GM23248 (cell line): ENCODE measurements at regions not wholly inside any gene's neighbourhood (a gene's known extent, or its start where the extent isn't known, plus 50 kb on each side); places are given as distances from the start of the nearest gene placed in this dataset.

Source experiments
- DNase-seq: peaks from one replicate; pipeline ENCODE4 v3.0.0-alpha.2; 2015
- H2AFZ ChIP-seq: fragments of 200-600 bp; sonication (generic); 2 replicates; pipeline ENCODE4 v1.6.1; 2016; ENCODE audit warnings: antibody characterized with exemption
- H3F3A ChIP-seq: fragments of 200-600 bp; sonication (generic); 2 replicates; pipeline ENCODE4 v1.6.1; 2016; ENCODE audit warnings: mild to moderate bottlenecking, antibody characterized with exemption, mixed run types; ENCODE audit not compliant: insufficient read depth
- H3K27ac ChIP-seq: fragments of 200-600 bp; sonication (generic); 2 replicates; pipeline ENCODE4 v1.5.1; 2016; ENCODE audit warnings: mild to moderate bottlenecking
- H3K27me3 ChIP-seq: fragments of 200-600 bp; sonication (generic); replicated peaks from 2 replicates; pipeline ENCODE4 v1.6.1; 2016; ENCODE audit warnings: mild to moderate bottlenecking; ENCODE audit not compliant: insufficient read depth
- H3K36me3 ChIP-seq: fragments of 200-600 bp; sonication (generic); 2 replicates; pipeline ENCODE4 v1.6.1; 2016; ENCODE audit warnings: low read depth, mild to moderate bottlenecking
- H3K4me1 ChIP-seq: fragments of 200-600 bp; sonication (generic); 2 replicates; pipeline ENCODE4 v1.6.1; 2016; ENCODE audit warnings: mild to moderate bottlenecking; ENCODE audit not compliant: insufficient read depth
- H3K4me2 ChIP-seq: fragments of 200-600 bp; sonication (generic); one replicate; pipeline ENCODE4 v1.6.1; 2016; ENCODE audit warnings: mild to moderate bottlenecking; ENCODE audit not compliant: unreplicated experiment
- H3K4me3 ChIP-seq: fragments of 200-600 bp; sonication (generic); 2 replicates; pipeline ENCODE4 v1.5.1; 2016; ENCODE audit warnings: mild to moderate bottlenecking
- H3K79me2 ChIP-seq: fragments of 200-600 bp; sonication (generic); 2 replicates; pipeline ENCODE4 v1.6.1; 2016; ENCODE audit warnings: mild to moderate bottlenecking; ENCODE audit not compliant: insufficient read depth
- H3K9ac ChIP-seq: fragments of 200-600 bp; sonication (generic); 2 replicates; pipeline ENCODE4 v1.6.1; 2016; ENCODE audit warnings: mild to moderate bottlenecking
- H3K9me2 ChIP-seq: fragments of 200-600 bp; sonication (generic); 2 replicates; pipeline ENCODE4 v1.6.1; 2016; ENCODE audit warnings: mixed run types, mild to moderate bottlenecking, moderate library complexity; ENCODE audit not compliant: insufficient read depth
- H3K9me3 ChIP-seq: fragments of 200-600 bp; sonication (generic); one replicate; pipeline ENCODE4 v1.6.1; 2017; ENCODE audit warnings: low read depth
- H4K20me1 ChIP-seq: fragments of 200-600 bp; sonication (generic); 2 replicates; pipeline ENCODE4 v1.6.0; 2016; ENCODE audit not compliant: insufficient read depth
- EZH2 ChIP-seq: fragments of 200-600 bp; sonication (generic); IDR thresholded peaks from 2 replicates; pipeline ENCODE4 v1.6.1; 2018; ENCODE audit warnings: antibody characterized with exemption, mild to moderate bottlenecking; ENCODE audit not compliant: insufficient read depth, poor library complexity, severe bottlenecking
- EZH2phosphoT487 ChIP-seq: fragments of 200-600 bp; sonication (generic); IDR thresholded peaks from 2 replicates; pipeline ENCODE4 v1.6.1; 2018; ENCODE audit warnings: antibody characterized with exemption, moderate library complexity, mild to moderate bottlenecking, low read depth; ENCODE audit not compliant: insufficient read depth
- WGBS, 2 experiments: methylation state at CpG; one replicate each; pipeline ENCODE4 v1.1.6; 2015 to 2017; ENCODE audit warnings: low lambda C conversion rate in 2 of 2, low coverage in 1 of 2; ENCODE audit errors: missing lambda C conversion rate in 2 of 2; 5-methylcytosine and 5-hydroxymethylcytosine counted together
- in situ Hi-C: fragments of 300-500 bp; cut with MboI; formaldehyde crosslinking; loops from 2 replicates; pipeline ENCODE4 v1.15.0; 2020

DNA sequence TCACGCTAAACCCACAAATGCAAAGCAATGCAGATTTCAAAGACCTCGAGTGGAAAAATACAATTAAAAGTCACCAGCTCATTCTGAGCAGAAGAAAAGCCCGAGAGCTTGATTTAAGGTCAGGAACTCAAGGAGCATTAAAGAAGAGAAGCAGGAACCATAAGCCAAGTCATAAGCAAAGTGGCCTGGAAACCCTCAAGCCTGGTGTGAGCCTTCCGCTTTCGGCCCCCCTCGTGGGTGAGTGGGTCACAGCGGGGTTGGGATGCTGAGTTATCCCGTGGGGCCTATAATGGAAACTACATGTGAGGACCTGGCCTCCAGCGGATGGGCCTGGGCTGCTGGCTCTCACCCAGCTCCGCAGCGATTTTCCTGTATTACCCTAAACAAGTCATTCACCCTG, 504.3 kb downstream of the RAB28 start:
- Histone ChIP-seq H3F3A (no peaks in the 10 kb centered on the region), H3K9ac (no peak overlapping the region), H3K4me1 (no peaks in the 10 kb centered on the region), H2AFZ (no peak overlapping the region), H3K9me2 (no peaks in the 10 kb centered on the region), H4K20me1 (no peaks in the 10 kb centered on the region), H3K4me2 (no peak overlapping the region), H3K27me3 (no peaks in the 10 kb centered on the region), H3K36me3 (no peaks in the 10 kb centered on the region), H3K27ac (no peak overlapping the region), H3K4me3 (no peak overlapping the region), H3K79me2 (no peaks in the 10 kb centered on the region), H3K9me3 (no peaks in the 10 kb centered on the region)
- 61 to 65% methylated on average over 10 to 11 of the region's 11 CpGs for WGBS, 2 experiments
- TF ChIP-seq EZH2 (no peak), EZH2phosphoT487 (no peak)
- in situ Hi-C loops = no loop called here
- DNase-seq = no peak

DNA sequence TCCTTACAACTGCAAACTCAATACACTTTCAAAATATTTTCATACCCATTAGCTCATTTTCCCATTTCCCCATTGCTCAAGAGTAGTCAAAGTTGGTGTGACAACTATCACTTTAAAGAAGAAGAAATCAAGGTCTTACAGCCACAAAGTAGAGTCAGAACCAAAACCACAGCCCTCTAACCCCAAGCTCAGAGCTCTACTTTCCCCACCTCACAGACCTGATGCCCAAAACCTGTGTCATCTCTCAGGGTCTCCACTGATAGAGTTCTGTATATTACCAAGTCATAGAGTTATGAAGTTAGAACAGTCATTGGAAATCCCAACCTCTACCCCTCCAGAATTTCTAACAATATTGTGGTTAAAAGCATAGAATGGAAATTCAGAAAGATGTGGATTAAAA, 505.8 kb downstream of the RAB28 start:
- Histone ChIP-seq H3K36me3 (no peaks in the 10 kb centered on the region), H3K9me2 (no peaks in the 10 kb centered on the region), H3K4me3 (no peak overlapping the region), H4K20me1 (no peaks in the 10 kb centered on the region), H2AFZ (no peak overlapping the region), H3K79me2 (no peaks in the 10 kb centered on the region), H3K4me1 (no peaks in the 10 kb centered on the region), H3K9ac (no peak overlapping the region), H3K27ac (no peak overlapping the region), H3K27me3 (no peaks in the 10 kb centered on the region), H3K4me2 (no peak overlapping the region), H3K9me3 (no peaks in the 10 kb centered on the region), H3F3A (no peaks in the 10 kb centered on the region)
- DNase-seq = no peak
- no peak for TF ChIP-seq EZH2
- no peak for TF ChIP-seq EZH2phosphoT487
- in situ Hi-C loops = no loop called here

DNA sequence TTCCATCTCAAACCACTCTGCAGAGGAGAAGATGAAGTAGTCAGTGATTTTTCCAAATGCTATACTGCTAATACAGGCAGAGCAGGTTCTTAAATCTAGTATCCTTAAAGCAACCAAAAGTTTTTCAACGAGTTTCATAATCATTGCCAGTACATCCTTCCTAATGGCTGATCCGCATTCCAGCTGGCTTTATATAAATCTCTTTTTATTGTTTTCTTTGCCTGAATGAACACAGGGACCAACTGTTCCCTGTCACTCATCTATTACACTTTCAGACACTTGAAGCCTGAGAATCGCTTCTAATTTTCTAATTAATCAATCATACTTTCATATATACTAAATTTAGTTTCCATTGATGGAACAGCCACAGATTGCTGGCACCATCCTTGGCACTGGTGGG, 508.6 kb downstream of the RAB28 start:
- Histone ChIP-seq H3K27me3 (no peaks in the 10 kb centered on the region), H3K9ac (no peak overlapping the region), H3K4me3 (no peak overlapping the region), H4K20me1 (no peaks in the 10 kb centered on the region), H2AFZ (no peak overlapping the region), H3K79me2 (no peaks in the 10 kb centered on the region), H3K4me2 (no peak overlapping the region), H3K4me1 (no peaks in the 10 kb centered on the region), H3K9me3 (no peaks in the 10 kb centered on the region), H3K9me2 (no peaks in the 10 kb centered on the region), H3F3A (no peaks in the 10 kb centered on the region), H3K27ac (no peak overlapping the region), H3K36me3 (no peaks in the 10 kb centered on the region)
- no peak for TF ChIP-seq EZH2
- TF ChIP-seq EZH2phosphoT487 = no peak
- in situ Hi-C loops = no loop called here
- no peak for DNase-seq
- WGBS, 2 experiments = 6 to 8% methylated on average over 3 of the region's 3 CpGs

DNA sequence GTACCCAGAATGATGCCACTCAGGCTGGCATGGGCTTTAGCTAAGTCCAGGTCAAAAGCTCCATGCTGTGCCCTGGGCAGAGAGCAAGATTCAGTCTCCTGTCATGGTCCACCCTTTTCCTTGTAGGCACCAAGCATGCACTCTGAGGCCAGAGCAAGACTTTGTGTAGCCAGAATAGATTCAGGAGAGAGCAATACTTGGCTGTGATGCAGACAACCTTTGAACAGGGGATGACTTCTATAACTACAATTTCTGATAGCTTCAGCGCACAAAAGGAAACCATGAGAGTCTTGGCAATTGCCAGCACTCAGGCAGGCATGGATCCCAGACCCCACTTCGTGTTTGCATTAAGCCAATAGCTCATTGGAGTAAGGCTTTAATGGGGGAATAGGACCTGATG, 510.6 kb downstream of the RAB28 start:
- Histone ChIP-seq H2AFZ (no peak overlapping the region), H3K36me3 (no peaks in the 10 kb centered on the region), H3K79me2 (no peaks in the 10 kb centered on the region), H3K9me2 (no peaks in the 10 kb centered on the region), H3K4me2 (no peak overlapping the region), H3K4me1 (no peaks in the 10 kb centered on the region), H3K27me3 (no peaks in the 10 kb centered on the region), H3K9ac (no peak overlapping the region), H3K27ac (no peak overlapping the region), H3K4me3 (no peak overlapping the region), H3F3A (no peaks in the 10 kb centered on the region), H4K20me1 (no peaks in the 10 kb centered on the region), H3K9me3 (no peaks in the 10 kb centered on the region)
- TF ChIP-seq EZH2phosphoT487 (no peak), EZH2 (no peak)
- no peak for DNase-seq
- 34 to 35% methylated on average over 2 of the region's 2 CpGs for WGBS, 2 experiments
- in situ Hi-C loops = no loop called here

DNA sequence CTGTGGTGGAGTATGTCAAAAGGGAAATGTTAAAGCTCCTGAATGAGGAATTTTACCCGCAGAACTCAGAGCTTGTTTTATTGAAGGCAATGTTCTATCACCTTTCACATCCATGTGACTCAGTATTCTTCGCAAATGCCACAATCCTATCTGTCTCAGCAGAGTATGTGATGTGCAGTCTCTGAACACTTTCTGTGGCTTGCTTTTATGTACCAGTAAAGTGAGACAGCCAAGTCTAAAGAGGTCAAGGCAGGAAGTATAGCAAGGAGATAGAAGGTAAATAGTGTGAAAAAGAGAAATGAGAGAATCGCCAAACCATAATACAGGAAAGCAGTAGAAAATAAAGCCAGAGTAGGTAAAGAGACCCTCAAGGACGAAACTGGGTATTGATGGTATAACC, 515.8 kb downstream of the RAB28 start:
- no peaks in the 10 kb centered on the region for H3K27me3 ChIP-seq
- no peaks in the 10 kb centered on the region for H4K20me1 ChIP-seq
- H3K36me3 ChIP-seq = no peaks in the 10 kb centered on the region
- TF ChIP-seq EZH2phosphoT487 (no peak), EZH2 (no peak)
- no peak overlapping the region for H2AFZ ChIP-seq
- no peak for DNase-seq
- H3K9me2 ChIP-seq = no peaks in the 10 kb centered on the region
- H3K27ac ChIP-seq = no peak overlapping the region
- H3K4me1 ChIP-seq = no peaks in the 10 kb centered on the region
- H3K4me2 ChIP-seq = no peak overlapping the region
- H3K4me3 ChIP-seq = no peak overlapping the region
- H3F3A ChIP-seq = no peaks in the 10 kb centered on the region
- 38 to 50% methylated on average over 4 of the region's 4 CpGs for WGBS, 2 experiments
- H3K79me2 ChIP-seq = no peaks in the 10 kb centered on the region
- H3K9me3 ChIP-seq = no peaks in the 10 kb centered on the region
- in situ Hi-C loops = no loop called here
- no peak overlapping the region for H3K9ac ChIP-seq
